HG02588 (cell line): ENCODE measurements at regions not wholly inside any gene's neighbourhood (a gene's known extent, or its start where the extent isn't known, plus 50 kb on each side); places are given as distances from the start of the nearest gene placed in this dataset.
"Not testable (repeated sequence)": the region's sequence is repeated elsewhere in the genome, so short reads cannot be mapped to it uniquely, and the experiment has no call there.

ENCODE experiments used
- ATAC-seq: cut with Tn5 transposase; IDR thresholded peaks from one replicate; pipeline ENCODE4 v1.9.1; 2021; ENCODE audit warnings: mild to moderate bottlenecking, moderate library complexity; ENCODE audit not compliant: unreplicated experiment

DNA sequence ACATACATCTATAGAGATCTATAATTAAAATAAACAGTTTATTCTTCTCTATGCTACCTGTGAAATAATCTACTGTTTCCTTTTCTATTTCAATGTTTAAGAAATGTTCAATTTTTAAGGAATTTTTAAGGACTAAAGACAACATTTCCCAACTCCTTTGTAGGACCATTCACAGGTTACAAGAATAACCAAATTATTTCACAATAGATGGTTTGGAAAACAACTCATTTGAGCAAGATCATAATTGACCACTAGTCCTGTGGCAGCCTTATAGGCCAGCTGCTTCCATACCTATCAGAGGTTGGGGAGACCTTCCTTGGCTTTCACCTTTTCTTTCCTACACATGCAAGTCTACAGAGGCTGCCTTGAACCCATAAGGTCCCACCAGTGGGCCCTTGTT, 193.7 kb downstream of the TTC39B start:
- no peak for ATAC-seq

DNA sequence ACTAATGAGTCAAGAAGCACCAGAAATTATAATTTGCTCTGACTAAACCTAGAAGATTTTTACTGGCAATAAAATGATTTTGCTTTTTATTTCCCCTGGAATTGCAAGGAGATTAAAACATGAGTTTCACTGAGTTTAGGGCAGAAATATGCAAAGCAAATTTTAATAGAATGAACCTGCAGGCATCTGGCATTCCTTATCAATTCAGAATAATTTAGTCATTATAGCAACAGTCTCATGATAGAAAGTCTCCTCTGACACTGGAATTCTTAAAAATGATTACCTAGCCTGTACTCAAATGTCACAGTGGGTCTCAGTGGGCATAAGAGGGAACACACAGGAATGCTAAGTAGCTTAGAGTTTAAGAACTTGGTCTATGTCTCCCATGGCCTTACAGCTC, 195.9 kb downstream of the TTC39B start:
- no peak for ATAC-seq

DNA sequence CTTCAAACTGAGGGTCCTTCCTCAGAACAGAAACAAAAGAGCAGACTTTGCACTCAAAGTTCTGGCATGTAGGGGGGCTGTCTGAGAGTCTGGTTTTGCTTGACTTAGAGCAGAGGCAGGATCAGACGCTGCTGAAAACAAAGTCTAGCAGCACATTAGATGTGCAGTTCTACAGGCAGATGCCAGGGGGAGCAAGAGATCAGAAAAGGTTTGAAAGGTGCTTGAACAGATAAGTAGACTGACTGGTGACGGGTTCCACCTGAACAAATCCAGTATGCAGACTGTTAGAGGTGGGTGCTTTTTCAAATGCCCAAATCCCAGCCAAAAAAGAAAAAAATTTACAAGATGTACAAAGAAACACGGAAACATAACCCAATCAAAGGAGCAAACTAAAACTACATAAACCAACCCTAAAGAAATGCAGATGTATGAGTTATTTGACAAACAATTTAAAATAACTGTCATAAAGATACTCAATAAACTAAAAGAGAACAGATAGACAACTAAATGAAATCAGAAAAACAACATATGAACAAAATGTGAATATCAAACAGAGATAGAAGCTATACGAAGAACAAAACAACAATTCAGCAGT, 194.7 kb upstream of the FREM1 start:
- peak; percentile 85 for ATAC-seq

DNA sequence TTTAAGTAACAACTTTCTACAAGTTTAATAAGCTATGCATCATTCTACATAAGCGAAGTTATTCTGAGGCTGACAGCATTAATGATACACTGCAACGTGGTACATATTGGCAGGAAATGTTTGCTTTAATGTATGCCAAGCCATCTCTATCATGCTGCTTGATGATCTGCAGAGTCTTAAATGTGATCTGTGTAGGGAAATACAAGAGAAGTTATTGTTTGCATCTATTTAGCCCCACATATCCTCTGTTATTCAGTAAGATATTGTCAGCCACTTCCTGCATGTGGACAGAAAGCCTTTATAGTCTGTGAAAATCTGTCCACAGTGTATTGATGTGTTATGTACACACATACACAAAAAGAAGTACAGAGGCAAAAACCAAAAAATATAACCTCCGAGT, 193.1 kb upstream of the FREM1 start:
- no peak for ATAC-seq

DNA sequence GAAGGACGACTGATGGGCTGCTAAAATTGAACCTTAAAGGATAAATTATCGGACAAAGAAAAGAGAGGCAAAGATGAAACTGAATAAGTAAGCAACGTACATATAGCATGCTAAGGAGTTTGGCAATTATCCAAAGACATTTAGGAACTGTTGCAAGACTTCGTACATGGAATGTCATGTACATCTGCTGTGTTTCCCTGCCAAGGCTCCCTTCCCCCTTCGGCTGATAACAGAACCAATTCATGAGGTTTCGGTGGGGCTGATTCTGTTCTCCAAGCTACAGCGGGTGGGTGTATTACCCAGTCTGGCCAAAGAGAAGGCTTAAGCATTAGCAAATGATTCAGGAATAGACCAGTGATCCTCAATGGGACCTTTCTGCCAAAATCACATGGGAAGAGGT, 190.9 kb upstream of the FREM1 start:
- ATAC-seq, result no peak

DNA sequence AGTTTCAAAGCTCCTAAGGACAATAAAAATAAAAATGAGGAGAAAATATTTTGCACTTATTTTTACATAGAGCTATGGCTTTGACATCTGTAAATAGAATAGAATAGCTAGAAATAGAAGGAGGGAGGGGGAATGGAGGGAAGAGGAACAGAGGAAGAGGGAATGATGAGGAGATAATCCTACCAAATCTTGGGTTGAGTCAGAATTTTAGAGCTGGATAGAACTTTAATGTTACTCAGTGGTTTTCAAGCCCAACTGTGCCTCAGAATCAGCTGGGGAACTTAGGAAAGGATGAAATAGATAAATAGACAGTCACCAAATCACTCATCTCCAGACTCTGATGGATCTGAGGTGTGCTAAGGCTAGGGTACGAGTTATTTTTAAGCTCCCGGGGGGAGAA, 190.3 kb upstream of the FREM1 start:
- ATAC-seq, result no peak

DNA sequence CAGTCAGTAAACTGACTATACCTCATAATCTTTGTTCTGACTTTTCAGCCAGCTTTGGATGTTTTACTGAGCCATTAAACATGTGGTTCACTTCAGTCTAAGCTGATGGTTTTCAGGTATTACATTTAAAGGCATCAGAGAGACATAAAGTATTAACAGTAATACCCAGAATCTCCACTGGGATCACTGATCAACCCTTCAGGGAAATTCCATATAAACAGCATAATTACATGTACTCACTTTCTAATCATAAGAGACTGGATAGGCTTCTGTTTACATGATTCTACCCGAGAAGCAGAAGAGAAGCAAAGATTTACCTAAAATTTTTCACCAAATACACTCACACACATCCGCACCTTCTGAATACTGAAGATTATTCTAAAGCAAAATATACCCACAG, 186.7 kb upstream of the FREM1 start:
- ATAC-seq, result no peak

DNA sequence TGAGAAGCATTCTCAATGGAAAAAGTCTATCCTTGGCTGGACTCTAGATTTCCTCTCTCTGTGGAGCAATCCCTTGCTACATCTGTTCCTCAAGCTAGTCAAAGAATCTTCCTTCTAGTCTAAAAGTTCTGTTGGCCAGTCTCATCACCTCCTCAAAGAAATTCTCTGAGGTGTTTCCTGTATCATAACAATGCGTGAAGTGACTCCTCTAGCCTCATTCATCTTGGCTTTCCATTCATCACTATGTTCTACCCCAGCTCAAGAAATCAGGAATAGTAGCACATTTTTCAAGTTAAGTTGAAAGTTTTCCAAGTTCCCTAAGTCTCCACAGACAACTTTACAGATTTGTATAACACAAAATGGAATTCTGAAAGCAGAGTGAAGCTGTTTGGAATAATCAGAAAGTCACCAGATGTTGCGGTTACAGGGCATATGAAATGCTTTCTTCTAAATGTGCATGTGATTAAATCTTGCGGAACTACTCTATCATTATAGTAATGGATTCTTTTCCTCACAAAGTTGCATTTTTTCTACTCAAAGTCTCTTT, 176.6 kb upstream of the FREM1 start:
- no peak for ATAC-seq

DNA sequence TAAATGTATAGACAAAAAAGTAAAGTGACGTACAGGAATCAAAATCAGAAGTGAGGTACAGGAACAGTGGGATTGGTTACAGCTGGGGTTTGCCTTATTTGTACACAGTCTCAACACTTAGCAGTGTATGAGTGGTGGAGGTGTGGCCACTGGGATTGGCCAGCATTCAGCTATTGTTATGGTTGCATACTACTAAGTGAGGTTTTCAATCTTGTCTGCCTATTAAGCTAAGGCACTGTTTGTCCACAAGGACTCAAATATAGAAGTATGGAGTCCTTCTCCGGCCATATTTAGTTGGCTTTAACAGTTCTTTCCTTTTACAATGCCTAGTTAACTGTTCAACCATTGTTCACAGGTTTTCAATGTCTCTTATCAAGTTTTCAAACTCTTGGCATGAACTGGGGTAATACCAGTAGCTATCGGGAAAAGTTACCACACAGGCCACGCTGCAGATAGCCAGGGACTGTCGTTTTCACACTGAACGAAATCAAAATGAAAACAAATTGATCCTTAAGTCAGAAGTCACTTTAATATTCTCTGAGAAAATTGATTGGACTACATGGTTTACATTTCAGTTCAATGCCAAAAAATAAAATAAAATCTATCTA, 176.0 kb upstream of the FREM1 start:
- no peak for ATAC-seq

DNA sequence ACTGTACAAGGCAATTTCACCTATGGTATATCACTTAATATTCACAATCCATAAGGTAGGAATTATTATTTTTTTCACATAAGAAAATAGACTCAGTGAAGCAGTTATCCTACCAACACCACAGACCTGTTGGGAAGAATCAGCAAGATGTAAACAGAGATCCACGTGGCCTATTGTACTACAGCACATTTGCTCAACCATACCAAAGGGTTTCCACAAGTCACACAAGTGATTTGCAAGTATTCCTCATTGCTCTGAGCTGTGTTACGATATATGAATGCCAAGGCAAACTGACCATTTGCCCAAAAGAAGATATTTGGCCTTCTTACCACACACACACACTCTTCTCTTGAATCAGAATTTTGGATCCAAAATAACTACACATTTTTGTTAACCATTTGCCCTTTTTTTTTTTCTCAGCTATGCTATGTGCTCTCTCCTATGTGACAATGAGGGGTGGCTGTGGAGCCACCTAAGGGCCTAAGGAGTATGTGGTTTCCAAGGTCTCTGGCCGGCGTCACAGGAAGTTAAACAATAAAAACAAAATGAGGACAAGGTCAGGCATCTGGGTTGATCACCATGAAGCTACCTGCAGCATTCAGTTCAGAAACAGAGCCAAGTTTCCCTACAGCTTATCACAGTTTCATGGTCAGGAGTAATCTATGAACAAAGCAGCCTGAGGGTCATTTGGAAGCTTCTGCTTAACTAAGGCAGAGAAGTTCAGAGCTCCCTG, 171.0 kb upstream of the FREM1 start:
- ATAC-seq, result no peak

DNA sequence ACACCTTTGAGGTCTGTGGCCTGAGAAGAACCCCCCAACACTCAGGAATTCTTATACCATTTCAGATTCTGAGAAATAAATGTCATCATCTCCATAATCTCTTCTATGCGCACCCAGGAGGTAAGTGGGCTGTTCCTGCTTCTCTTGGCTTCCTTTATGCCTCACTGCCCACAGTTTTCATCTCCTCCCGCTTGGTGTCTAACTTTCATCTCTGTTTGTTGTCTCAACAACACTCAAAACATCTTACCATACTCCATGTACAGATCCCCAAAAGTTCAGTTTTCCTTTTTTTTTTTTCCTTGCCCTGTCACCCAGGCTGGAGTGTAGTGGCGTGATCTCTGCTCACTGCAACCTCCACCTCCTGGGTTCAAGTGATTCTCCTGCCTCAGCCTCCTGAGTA, 170.2 kb upstream of the FREM1 start:
- ATAC-seq, result no peak

DNA sequence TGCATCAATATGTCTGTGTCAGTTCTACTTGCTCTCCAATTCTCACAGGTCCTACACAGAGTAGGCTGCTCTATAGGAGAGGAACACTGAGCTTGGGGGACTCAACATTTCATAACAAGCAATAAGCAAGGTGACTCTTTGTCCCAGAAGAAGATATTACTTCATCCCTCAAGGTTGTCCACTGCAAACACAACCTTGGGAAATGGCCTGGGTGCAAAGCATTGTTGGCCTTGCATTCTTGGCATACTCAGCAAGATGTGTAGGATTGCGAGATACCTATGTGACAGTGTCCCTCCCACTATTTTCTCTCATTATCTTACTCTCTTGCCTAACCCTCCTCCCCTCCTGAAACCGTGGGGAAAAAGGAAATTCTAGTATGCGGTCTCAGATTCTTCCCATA, 169.8 kb upstream of the FREM1 start:
- no peak for ATAC-seq

DNA sequence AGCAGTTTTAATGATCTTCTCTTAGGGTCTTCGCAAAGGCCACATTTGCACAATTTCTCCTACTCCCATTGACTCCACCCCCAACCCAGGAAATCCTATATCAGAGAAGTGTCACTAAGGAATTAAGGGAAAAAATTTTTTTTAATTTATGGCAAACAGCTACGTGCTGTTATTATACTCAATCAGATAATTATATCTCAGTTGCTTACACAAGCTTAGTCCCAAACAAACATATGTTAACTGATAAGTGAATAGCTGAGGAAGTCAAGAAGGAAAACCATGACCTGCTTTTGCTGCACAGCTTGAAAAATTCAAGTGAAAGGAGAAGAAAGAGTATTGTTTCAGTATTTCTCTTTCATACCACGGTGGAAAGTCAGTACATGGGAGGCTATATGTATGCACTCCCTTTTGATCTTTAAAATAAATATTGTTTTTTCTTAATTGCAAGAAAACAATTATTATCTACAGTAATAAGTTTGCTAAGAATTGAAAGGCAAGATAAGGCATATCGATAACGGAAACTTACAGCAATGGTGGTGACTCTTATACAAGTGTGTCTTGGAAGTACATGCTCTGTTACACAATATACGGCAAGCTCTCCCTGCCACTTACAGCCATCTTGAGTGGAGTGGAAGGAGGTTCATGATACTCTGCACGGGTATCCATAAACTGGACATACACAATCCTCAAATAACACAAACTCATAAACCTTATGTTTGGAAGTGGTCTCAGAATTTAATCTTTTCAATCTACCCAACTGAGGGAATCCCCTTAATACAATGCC, 167.9 kb upstream of the FREM1 start:
- no peak for ATAC-seq

DNA sequence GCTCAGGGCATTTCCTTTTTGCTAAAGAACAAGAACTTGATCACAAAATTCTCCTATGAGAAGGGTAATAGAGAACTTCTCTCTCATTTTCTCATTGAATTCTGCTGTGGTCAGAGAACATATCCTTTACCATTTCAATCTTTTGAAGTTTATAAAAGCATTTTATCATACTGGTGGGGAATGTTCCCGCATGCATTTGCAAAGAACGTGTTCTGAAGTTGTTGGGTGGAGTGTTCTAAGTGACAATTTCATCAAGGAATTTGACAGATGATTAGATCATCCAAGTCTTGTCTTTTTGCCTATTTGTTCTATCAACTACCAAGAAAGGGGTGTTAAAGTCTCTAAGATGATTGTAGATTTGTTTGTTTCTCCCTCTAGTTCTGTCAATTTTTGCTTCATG, 163.4 kb upstream of the FREM1 start:
- no peak for ATAC-seq

DNA sequence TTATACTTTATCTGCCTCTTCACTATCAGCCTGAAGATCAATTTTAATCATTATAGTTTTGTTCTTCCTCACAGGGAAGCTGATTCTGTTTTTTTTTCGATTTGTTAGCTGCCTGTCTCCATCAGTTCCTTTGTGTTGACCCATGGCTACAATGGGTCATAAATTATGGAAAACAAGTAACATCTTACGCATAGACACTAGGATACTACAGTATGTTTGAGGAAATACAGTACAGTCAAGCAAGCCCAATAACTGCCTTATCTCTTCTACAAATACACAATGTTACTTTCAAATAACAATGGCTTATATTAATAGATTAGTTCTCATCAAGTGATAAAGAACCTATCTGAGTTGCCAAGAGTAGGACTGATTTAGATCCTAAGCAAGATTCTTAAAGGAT, 160.5 kb upstream of the FREM1 start:
- ATAC-seq, result no peak

DNA sequence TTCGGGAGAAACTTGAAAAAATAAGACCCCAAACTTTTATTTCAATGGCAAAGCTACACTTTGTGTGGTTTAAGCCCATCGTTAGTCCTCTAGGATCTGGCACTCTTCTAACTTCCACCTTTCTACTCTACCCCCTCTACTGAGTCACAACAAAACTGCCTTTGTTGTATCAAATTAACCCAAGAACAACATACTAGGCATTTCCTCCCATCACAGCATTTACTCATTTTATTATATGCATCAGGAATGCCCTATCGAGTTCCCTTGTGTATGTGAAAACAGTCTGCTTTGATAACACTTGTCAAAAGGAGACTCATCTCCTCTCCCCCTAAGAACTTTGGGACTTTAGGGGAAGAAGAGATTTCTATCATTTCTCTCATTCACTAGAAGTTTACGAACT, 158.9 kb upstream of the FREM1 start:
- ATAC-seq, result no peak

DNA sequence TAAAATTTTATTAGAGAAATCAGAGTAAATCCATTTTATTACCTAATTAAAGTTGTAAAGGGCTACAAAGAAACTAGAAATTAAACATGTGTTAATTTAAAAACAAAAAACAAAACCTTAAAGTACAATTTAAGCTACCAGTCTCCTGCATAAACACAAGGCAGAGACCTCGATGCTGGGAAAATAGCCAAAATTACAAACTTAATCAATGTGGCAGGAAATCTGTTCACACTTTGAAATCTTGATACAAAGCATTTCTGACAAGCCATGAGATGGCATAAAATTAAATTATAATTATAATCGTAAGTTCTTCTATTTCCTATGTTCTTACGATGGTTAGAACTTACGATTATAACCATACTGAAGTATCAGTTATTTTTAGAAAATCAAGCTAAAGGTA, 158.0 kb upstream of the FREM1 start:
- no peak for ATAC-seq

DNA sequence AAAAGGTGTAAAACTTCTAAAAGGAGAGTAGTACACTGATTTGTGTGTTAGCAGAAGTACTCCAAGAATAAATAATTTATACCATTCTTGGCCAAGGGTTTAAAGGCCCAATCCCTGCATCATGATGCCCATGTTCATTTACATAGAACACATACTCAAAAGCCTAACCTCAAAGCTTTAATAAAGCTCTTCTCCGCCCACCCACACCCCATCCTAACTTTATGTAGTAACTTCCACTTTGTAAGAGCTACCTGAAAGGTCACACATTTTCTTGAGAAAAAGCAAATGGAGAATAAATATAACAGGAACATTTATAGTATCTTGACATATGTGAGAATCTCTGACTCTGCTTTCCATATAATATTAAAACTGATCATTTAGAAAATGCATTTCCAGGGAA, 148.8 kb upstream of the FREM1 start:
- no peak for ATAC-seq

DNA sequence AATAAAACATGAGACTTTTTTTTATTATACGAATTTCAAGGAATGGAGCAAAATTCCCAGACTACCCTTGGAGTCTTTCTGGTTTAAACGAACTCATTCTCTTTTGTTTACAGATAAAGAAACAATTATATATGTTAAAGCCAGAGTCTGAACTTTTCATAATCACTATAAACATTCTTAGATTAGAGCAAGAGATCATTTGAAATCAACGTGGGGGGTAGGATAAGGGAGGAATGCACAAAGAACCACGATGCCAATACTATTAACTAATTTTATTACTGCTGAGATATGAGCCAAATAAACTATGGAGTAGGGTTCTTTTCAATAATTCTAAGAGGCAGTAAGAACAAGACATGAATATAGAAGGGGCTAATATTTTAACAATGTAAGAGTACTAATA, 148.0 kb upstream of the FREM1 start:
- no peak for ATAC-seq

DNA sequence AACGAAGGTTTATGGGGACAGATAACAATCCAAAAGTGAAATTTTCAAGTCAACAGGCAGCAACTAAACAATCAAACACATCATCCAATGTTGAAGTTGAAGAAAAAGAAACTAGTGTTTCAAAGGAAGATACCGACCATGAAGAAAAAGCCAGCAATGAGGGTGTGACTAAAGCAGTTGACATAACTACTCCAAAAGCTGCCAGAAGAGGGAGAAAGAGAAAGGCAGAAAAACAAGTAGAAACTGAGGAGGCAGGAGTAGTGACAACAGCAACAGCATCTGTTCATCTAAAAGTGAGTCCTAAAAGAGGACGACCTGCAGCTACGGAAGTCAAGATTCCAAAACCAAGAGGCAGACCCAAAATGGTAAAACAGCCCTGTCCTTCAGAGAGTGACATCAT, 145.1 kb upstream of the FREM1 start:
- not testable (repeated sequence) for ATAC-seq

DNA sequence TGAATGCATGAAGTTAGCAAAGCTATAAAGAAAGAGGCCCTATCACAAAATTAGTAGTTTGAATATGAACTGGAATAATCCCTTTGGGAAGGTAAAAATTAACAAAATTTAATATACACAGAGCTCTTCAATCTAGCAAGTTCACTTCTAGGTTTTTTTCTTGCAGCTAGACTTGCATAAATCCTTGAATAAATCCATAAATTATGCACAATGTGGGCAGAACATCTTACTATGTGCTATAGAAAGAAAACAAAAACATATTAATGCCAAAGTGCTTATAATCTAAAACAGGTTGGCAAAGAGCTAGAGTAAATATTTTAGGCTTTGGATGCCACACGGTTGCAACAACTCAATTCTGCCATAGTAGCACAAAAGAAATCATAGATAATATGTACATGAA, 138.5 kb upstream of the FREM1 start:
- no peak for ATAC-seq
